Neural cell (in vitro differentiated cells): ENCODE measurements at regions not wholly inside any gene's neighbourhood (a gene's known extent, or its start where the extent isn't known, plus 50 kb on each side); places are given as distances from the start of the nearest gene placed in this dataset.

Source experiments
- EZH2 ChIP-seq: fragments of 200-600, 300-800 bp; shearing (Covaris generic), sonication (generic); IDR thresholded peaks from 2 replicates; pipeline ENCODE4 v1.6.1; 2014; ENCODE audit warnings: antibody characterized with exemption, low read length, borderline replicate concordance, mild to moderate bottlenecking; ENCODE audit not compliant: insufficient read depth, poor library complexity, severe bottlenecking
- MXI1 ChIP-seq: fragments of 450-650 bp; conservative IDR thresholded peaks from 2 replicates; pipeline ENCODE4 v1.6.1; 2014; ENCODE audit warnings: antibody characterized with exemption, mild to moderate bottlenecking; ENCODE audit not compliant: poor library complexity, severe bottlenecking
- SMC3 ChIP-seq: fragments of 450-650 bp; conservative IDR thresholded peaks from 2 replicates; pipeline ENCODE4 v1.6.1; 2014; ENCODE audit warnings: antibody characterized with exemption, mild to moderate bottlenecking, moderate library complexity; ENCODE audit not compliant: poor library complexity
- TF ChIP-seq, protein P1 (sequence below): fragments of 450-650 bp; IDR thresholded peaks from 2 replicates; pipeline ENCODE4 v1.5.1; 2014; ENCODE audit warnings: antibody characterized with exemption, mild to moderate bottlenecking, moderate library complexity; ENCODE audit not compliant: poor library complexity, severe bottlenecking
- TF ChIP-seq, protein P2 (sequence below): IDR thresholded peaks from 2 replicates; pipeline ENCODE4 v1.6.1; 2012; ENCODE audit warnings: borderline replicate concordance

DNA sequence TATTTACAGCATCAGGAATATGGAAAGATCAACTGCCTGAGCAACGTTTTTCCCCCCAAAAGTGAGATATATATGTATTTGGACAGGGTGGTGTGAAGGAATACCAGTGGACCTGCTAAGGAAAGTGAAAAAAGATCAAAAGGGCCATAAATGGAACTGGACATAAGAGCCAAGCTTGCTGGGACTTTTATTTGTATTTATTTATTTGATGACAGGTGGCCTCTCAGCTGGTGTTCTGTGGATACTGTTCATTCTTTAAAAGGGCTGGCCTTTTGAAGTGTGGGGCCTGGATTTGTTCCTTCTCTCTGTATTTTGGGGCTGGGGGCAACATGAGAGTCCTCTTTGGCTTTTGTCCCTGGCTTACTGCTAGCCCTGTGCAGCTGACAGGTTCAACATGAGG is 306.6 kb upstream of the N4BP1 start:
- TF ChIP-seq, protein P1, sequence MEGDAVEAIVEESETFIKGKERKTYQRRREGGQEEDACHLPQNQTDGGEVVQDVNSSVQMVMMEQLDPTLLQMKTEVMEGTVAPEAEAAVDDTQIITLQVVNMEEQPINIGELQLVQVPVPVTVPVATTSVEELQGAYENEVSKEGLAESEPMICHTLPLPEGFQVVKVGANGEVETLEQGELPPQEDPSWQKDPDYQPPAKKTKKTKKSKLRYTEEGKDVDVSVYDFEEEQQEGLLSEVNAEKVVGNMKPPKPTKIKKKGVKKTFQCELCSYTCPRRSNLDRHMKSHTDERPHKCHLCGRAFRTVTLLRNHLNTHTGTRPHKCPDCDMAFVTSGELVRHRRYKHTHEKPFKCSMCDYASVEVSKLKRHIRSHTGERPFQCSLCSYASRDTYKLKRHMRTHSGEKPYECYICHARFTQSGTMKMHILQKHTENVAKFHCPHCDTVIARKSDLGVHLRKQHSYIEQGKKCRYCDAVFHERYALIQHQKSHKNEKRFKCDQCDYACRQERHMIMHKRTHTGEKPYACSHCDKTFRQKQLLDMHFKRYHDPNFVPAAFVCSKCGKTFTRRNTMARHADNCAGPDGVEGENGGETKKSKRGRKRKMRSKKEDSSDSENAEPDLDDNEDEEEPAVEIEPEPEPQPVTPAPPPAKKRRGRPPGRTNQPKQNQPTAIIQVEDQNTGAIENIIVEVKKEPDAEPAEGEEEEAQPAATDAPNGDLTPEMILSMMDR: no peak
- TF ChIP-seq, protein P2, sequence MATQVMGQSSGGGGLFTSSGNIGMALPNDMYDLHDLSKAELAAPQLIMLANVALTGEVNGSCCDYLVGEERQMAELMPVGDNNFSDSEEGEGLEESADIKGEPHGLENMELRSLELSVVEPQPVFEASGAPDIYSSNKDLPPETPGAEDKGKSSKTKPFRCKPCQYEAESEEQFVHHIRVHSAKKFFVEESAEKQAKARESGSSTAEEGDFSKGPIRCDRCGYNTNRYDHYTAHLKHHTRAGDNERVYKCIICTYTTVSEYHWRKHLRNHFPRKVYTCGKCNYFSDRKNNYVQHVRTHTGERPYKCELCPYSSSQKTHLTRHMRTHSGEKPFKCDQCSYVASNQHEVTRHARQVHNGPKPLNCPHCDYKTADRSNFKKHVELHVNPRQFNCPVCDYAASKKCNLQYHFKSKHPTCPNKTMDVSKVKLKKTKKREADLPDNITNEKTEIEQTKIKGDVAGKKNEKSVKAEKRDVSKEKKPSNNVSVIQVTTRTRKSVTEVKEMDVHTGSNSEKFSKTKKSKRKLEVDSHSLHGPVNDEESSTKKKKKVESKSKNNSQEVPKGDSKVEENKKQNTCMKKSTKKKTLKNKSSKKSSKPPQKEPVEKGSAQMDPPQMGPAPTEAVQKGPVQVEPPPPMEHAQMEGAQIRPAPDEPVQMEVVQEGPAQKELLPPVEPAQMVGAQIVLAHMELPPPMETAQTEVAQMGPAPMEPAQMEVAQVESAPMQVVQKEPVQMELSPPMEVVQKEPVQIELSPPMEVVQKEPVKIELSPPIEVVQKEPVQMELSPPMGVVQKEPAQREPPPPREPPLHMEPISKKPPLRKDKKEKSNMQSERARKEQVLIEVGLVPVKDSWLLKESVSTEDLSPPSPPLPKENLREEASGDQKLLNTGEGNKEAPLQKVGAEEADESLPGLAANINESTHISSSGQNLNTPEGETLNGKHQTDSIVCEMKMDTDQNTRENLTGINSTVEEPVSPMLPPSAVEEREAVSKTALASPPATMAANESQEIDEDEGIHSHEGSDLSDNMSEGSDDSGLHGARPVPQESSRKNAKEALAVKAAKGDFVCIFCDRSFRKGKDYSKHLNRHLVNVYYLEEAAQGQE: no peak
- TF ChIP-seq EZH2: no peak
- no peak for TF ChIP-seq MXI1
- no peak for TF ChIP-seq SMC3
